HG03066 (cell line): ENCODE measurements at regions not wholly inside any gene's neighbourhood (a gene's known extent, or its start where the extent isn't known, plus 50 kb on each side); places are given as distances from the start of the nearest gene placed in this dataset.

Experiments used
- ATAC-seq: cut with Tn5 transposase; IDR thresholded peaks from one replicate; pipeline ENCODE4 v1.9.1; 2021; ENCODE audit warnings: low read depth; ENCODE audit not compliant: unreplicated experiment

GRCh38 chr13:22081430-22081829, 410.6 kb downstream of the FGF9 start:
- ATAC-seq: no peak

- no peak for ATAC-seq
These were observed 411.2 kb downstream of the FGF9 start for GRCh38 chr13:22082030-22082429.

- ATAC-seq: no peak
These were observed 411.7 kb downstream of the FGF9 start for GRCh38 chr13:22082437-22083100.

- ATAC-seq: no peak
These were observed 414.1 kb downstream of the FGF9 start for GRCh38 chr13:22085001-22085400.

GRCh38 chr13:22086597-22087330, 415.9 kb downstream of the FGF9 start:
- no peak for ATAC-seq

- no peak for ATAC-seq
These were observed 419.2 kb downstream of the FGF9 start for GRCh38 chr13:22090106-22090505.

GRCh38 chr13:22091222-22091970, 420.5 kb downstream of the FGF9 start:
- no peak for ATAC-seq

GRCh38 chr13:22091971-22092300, 421.1 kb downstream of the FGF9 start:
- ATAC-seq: no peak

- no peak for ATAC-seq
These were observed 422.1 kb downstream of the FGF9 start for GRCh38 chr13:22092791-22093560.

- no peak for ATAC-seq
These were observed 424.9 kb downstream of the FGF9 start for GRCh38 chr13:22095794-22096193.

- no peak for ATAC-seq
These were observed 428.7 kb downstream of the FGF9 start for GRCh38 chr13:22099585-22099984.

- ATAC-seq: no peak
These were observed 431.4 kb downstream of the FGF9 start for GRCh38 chr13:22102271-22102670.

- no peak for ATAC-seq
These were observed 432.5 kb downstream of the FGF9 start for GRCh38 chr13:22103046-22104027.

GRCh38 chr13:22106058-22106457, 435.2 kb downstream of the FGF9 start:
- ATAC-seq: no peak

- ATAC-seq: no peak
These were observed 436.7 kb downstream of the FGF9 start for GRCh38 chr13:22107549-22107948.

GRCh38 chr13:22108283-22108942, 437.5 kb downstream of the FGF9 start:
- ATAC-seq: no peak

- no peak for ATAC-seq
These were observed 438.1 kb downstream of the FGF9 start for GRCh38 chr13:22108979-22109378.

GRCh38 chr13:22110368-22110767, 439.5 kb downstream of the FGF9 start:
- no peak for ATAC-seq

- no peak for ATAC-seq
These were observed 440.4 kb downstream of the FGF9 start for GRCh38 chr13:22111152-22111783.
